SK-N-SH treated with all-trans-retinoic acid at 6 μM for 48 hours (cell line): ENCODE measurements at regions not wholly inside any gene's neighbourhood (a gene's known extent, or its start where the extent isn't known, plus 50 kb on each side); places are given as distances from the start of the nearest gene placed in this dataset.

Experiments
- BACH2 ChIP-seq: fragments of 250-450 bp; sonication (Bioruptor Pico); IDR thresholded peaks from 2 replicates; pipeline ENCODE4 v1.9.0; 2021; ENCODE audit warnings: mild to moderate bottlenecking, borderline replicate concordance
- CREB5 ChIP-seq: fragments of 250-450 bp; sonication (Bioruptor Pico); IDR thresholded peaks from 2 replicates; pipeline ENCODE4 v1.5.1; 2020; ENCODE audit warnings: low read depth, mild to moderate bottlenecking, moderate library complexity
- CSDC2 ChIP-seq: fragments of 250-450 bp; sonication (Bioruptor Pico); IDR thresholded peaks from 2 replicates; pipeline ENCODE4 v1.5.0; 2020; ENCODE audit warnings: mild to moderate bottlenecking, moderate library complexity
- CSRNP3 ChIP-seq: fragments of 250-450 bp; sonication (Bioruptor Pico); IDR thresholded peaks from 2 replicates; pipeline ENCODE4 v1.5.1; 2021; ENCODE audit warnings: mild to moderate bottlenecking, moderate library complexity
- ESRRG ChIP-seq: fragments of 250-450 bp; sonication (Bioruptor Pico); IDR thresholded peaks from 2 replicates; pipeline ENCODE4 v1.6.1; 2021; ENCODE audit warnings: mild to moderate bottlenecking
- GLIS3 ChIP-seq: fragments of 250-450 bp; sonication (Bioruptor Pico); IDR thresholded peaks from 2 replicates; pipeline ENCODE4 v1.5.0; 2020; ENCODE audit warnings: mild to moderate bottlenecking, moderate library complexity
- PATZ1 ChIP-seq: fragments of 250-450 bp; sonication (Bioruptor Pico); IDR thresholded peaks from 2 replicates; pipeline ENCODE4 v1.8.0; 2020; ENCODE audit warnings: mild to moderate bottlenecking, moderate library complexity, borderline replicate concordance
- TCF4 ChIP-seq: fragments of 250-450 bp; sonication (Bioruptor Pico); IDR thresholded peaks from 2 replicates; pipeline ENCODE4 v1.8.0; 2021; ENCODE audit warnings: mild to moderate bottlenecking, moderate library complexity, borderline replicate concordance
- TOX ChIP-seq: fragments of 250-450 bp; sonication (Bioruptor Pico); IDR thresholded peaks from 2 replicates; pipeline ENCODE4 v1.8.0; 2021; ENCODE audit warnings: mild to moderate bottlenecking, moderate library complexity, borderline replicate concordance
- ZFP3 ChIP-seq: fragments of 250-450 bp; sonication (Bioruptor Pico); IDR thresholded peaks from 2 replicates; pipeline ENCODE4 v1.5.0; 2020; ENCODE audit warnings: mild to moderate bottlenecking, moderate library complexity
- ZFP30 ChIP-seq: fragments of 450-650 bp; formaldehyde crosslinking; IDR thresholded peaks from 2 replicates; pipeline ENCODE4 v1.5.0; 2022; ENCODE audit warnings: mild to moderate bottlenecking, moderate library complexity

- no peak for TF ChIP-seq CREB5
- TF ChIP-seq PATZ1, result no peak
- TF ChIP-seq TCF4 (CRISPR knock-in tag), result no peak
- TF ChIP-seq ZFP30 (CRISPR knock-in tag), result no peak
- TF ChIP-seq GLIS3 (CRISPR knock-in tag), result no peak
- TF ChIP-seq CSRNP3 (CRISPR knock-in tag), result no peak
- TF ChIP-seq TOX (CRISPR knock-in tag), result no peak
- TF ChIP-seq ZFP3 (CRISPR knock-in tag), result no peak
- TF ChIP-seq CSDC2 (CRISPR knock-in tag), result no peak
- TF ChIP-seq ESRRG, result no peak
- no peak for TF ChIP-seq BACH2
Measured at GRCh38 chr16:19938536-19938935, 53.9 kb upstream of the GPRC5B start.
